Left ventricle myocardium inferior (tissue), 1 donor: ENCODE measurements at regions not wholly inside any gene's neighbourhood (a gene's known extent, or its start where the extent isn't known, plus 50 kb on each side); places are given as distances from the start of the nearest gene placed in this dataset.
"Not testable (repeated sequence)": the region's sequence is repeated elsewhere in the genome, so short reads cannot be mapped to it uniquely, and the experiment has no call there.

Experiments used
- DNase-seq: peaks from one replicate; pipeline ENCODE4 v3.0.0-alpha.2; 2020
- H3K27ac ChIP-seq: fragments of 200-600 bp; replicated peaks from 2 replicates; pipeline ENCODE4 v1.8.0; 2021
- H3K27me3 ChIP-seq: fragments of 200-600 bp; 2 replicates; pipeline ENCODE4 v1.8.0; 2021; ENCODE audit warnings: low read depth
- H3K36me3 ChIP-seq: fragments of 200-600 bp; 2 replicates; pipeline ENCODE4 v1.8.0; 2021
- H3K4me1 ChIP-seq: fragments of 200-600 bp; 2 replicates; pipeline ENCODE4 v1.8.0; 2021
- H3K4me3 ChIP-seq: fragments of 200-600 bp; 2 replicates; pipeline ENCODE4 v1.8.0; 2021; ENCODE audit warnings: mild to moderate bottlenecking, moderate library complexity
- H3K9me3 ChIP-seq: fragments of 200-600 bp; replicated peaks from 2 replicates; pipeline ENCODE4 v1.8.0; 2021
- intact Hi-C: fragments of 100-400 bp; cut with micrococcal nuclease; formaldehyde crosslinking; loops from one replicate; pipeline ENCODE4 v1.11.0; 2022
- TF ChIP-seq, protein P1 (sequence below): fragments of 200-600 bp; IDR thresholded peaks from 2 replicates; pipeline ENCODE4 v1.8.0; 2021; ENCODE audit warnings: antibody characterized with exemption, mild to moderate bottlenecking, borderline replicate concordance
- donor health status: DM: no; HTN: yes; CAD: no; lungs with severe emphysema.

- DNase-seq, result no peak
- H3K27me3 ChIP-seq, result peaks cover 6% of the 10 kb centered on the region
- intact Hi-C loops, result no loop called here
- H3K9me3 ChIP-seq, result no peaks in the 10 kb centered on the region
- no peak overlapping the region for H3K4me3 ChIP-seq
- no peak overlapping the region for H3K27ac ChIP-seq
- H3K36me3 ChIP-seq, result no peaks in the 10 kb centered on the region
- H3K4me1 ChIP-seq, result no peaks in the 10 kb centered on the region
- TF ChIP-seq, protein P1, sequence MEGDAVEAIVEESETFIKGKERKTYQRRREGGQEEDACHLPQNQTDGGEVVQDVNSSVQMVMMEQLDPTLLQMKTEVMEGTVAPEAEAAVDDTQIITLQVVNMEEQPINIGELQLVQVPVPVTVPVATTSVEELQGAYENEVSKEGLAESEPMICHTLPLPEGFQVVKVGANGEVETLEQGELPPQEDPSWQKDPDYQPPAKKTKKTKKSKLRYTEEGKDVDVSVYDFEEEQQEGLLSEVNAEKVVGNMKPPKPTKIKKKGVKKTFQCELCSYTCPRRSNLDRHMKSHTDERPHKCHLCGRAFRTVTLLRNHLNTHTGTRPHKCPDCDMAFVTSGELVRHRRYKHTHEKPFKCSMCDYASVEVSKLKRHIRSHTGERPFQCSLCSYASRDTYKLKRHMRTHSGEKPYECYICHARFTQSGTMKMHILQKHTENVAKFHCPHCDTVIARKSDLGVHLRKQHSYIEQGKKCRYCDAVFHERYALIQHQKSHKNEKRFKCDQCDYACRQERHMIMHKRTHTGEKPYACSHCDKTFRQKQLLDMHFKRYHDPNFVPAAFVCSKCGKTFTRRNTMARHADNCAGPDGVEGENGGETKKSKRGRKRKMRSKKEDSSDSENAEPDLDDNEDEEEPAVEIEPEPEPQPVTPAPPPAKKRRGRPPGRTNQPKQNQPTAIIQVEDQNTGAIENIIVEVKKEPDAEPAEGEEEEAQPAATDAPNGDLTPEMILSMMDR, result no peak
Measured at GRCh38 chr12:5273709-5274108, 158.2 kb upstream of the NTF3 start.

GRCh38 chr12:5276327-5276880, 155.5 kb upstream of the NTF3 start:
- Histone ChIP-seq H3K9me3 (no peaks in the 10 kb centered on the region), H3K36me3 (no peaks in the 10 kb centered on the region), H3K4me3 (no peak overlapping the region), H3K4me1 (no peaks in the 10 kb centered on the region), H3K27me3 (no peaks in the 10 kb centered on the region), H3K27ac (no peak overlapping the region)
- TF ChIP-seq, protein P1, result no peak
- intact Hi-C loops, result no loop called here
- DNase-seq, result no peak

DNA sequence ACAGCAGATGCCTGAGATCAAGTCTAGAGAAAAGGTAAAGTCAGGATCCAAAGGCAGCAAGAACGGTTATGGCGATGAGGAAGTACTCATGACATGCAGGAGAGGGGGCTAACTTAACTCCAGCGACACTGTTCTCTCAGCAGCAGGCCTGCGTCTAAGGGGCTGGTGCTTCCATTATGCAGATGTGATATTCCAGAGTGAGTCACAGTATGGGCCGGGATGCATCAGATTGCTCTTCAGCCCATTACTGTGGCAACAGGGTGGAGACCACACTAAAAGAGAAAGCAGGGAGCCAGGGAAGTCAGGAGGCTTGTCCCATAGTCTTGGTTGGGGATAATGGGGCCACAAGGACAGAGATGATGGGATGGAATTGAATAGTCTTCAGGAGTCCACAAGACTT, 151.8 kb upstream of the NTF3 start:
- H3K27ac ChIP-seq, result no peak overlapping the region
- H3K27me3 ChIP-seq, result peaks cover 19% of the 10 kb centered on the region
- no peaks in the 10 kb centered on the region for H3K9me3 ChIP-seq
- intact Hi-C loops, result no loop called here
- TF ChIP-seq, protein P1, result no peak
- no peak overlapping the region for H3K4me3 ChIP-seq
- H3K36me3 ChIP-seq, result no peaks in the 10 kb centered on the region
- no peak for DNase-seq
- H3K4me1 ChIP-seq, result no peaks in the 10 kb centered on the region

DNA sequence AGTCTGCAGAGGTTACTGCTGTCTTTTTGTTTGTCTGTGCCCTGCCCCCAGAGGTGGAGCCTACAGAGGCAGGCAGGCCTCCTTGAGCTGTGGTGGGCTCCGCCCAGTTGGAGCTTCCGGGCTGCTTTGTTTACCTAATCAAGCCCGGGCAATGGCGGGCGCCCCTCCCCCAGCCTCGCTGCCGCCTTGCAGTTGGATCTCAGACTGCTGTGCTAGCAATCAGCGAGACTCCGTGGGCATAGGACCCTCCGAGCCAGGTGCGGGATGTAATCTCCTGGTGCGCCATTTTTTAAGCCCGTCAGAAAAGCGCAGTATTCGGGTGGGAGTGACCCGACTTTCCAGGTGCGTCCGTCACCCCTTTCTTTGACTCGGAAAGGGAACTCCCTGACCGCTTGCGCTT, 141.5 kb upstream of the NTF3 start:
- H3K4me3 ChIP-seq, intact Hi-C loops, DNase-seq, H3K9me3 ChIP-seq, H3K27ac ChIP-seq, H3K36me3 ChIP-seq, H3K4me1 ChIP-seq: not testable (repeated sequence)
- peaks cover 31% of the 10 kb centered on the region for H3K27me3 ChIP-seq

DNA sequence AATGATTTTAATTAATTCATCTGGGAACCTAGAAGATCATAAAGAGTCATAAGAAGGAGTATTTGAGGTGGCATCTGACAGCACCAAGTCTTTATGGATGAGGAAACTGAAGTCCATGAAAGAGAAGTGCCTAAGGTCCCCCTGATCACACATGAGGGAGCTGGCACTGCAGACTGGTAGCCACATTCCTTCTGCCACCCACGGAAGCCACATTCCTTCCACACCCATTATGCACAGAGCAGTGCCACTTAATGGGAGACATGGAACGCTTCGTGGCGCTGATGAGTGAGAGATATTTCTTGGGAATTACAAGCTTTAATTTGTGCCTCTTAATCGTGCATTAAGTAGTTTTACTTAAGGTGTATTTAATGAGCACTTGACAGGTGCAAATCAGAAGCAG, 139.3 kb upstream of the NTF3 start:
- TF ChIP-seq, protein P1, result no peak
- H3K27ac ChIP-seq, result no peak overlapping the region

GRCh38 chr12:5293773-5294172, 138.1 kb upstream of the NTF3 start:
- Histone ChIP-seq H3K27me3 (peaks cover 32% of the 10 kb centered on the region), H3K9me3 (no peaks in the 10 kb centered on the region), H3K36me3 (no peaks in the 10 kb centered on the region), H3K4me3 (no peak overlapping the region), H3K27ac (no peak overlapping the region), H3K4me1 (no peaks in the 10 kb centered on the region)
- TF ChIP-seq, protein P1, result no peak
- intact Hi-C loops, result no loop called here
- no peak for DNase-seq

More for the DNA sequence above, 139.3 kb upstream of the NTF3 start:
- DNase-seq, result no peak
- H3K4me3 ChIP-seq, result no peak overlapping the region
- intact Hi-C loops, result no loop called here
- no peaks in the 10 kb centered on the region for H3K36me3 ChIP-seq
- no peaks in the 10 kb centered on the region for H3K9me3 ChIP-seq
- H3K27me3 ChIP-seq, result peaks cover 31% of the 10 kb centered on the region
- no peaks in the 10 kb centered on the region for H3K4me1 ChIP-seq
